ENCODE measurements at regions not wholly inside any gene's neighbourhood (a gene's known extent, or its start where the extent isn't known, plus 50 kb on each side); places are given as distances from the start of the nearest gene placed in this dataset.
"Not testable (repeated sequence)": the region's sequence is repeated elsewhere in the genome, so short reads cannot be mapped to it uniquely, and the experiment has no call there.

DNA sequence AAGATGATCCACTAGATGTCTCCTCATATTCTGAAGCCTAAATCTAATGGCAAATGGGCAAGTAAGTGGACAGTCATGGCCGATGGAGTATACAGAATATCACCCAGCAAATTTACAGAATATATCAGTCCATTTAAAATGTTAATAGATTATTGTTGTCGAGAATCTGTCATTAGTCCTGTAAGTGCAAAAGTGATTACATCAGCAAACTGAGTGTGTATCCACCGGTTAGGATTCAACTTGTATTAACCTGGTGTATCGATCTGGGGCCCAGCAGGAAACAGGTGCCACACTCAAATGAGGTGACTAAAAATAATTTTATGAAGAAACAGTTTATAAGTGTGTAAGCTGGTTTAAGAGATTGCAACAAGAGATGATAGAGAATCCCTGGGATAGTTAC is 367.9 kb upstream of the FAM47C start:
- in situ Hi-C loops (cut with HindIII; ENCODE audit: low sequenced_read_pairs), result no loop called here
- no peak for DNase-seq (ENCODE audit: low spot score)

DNA sequence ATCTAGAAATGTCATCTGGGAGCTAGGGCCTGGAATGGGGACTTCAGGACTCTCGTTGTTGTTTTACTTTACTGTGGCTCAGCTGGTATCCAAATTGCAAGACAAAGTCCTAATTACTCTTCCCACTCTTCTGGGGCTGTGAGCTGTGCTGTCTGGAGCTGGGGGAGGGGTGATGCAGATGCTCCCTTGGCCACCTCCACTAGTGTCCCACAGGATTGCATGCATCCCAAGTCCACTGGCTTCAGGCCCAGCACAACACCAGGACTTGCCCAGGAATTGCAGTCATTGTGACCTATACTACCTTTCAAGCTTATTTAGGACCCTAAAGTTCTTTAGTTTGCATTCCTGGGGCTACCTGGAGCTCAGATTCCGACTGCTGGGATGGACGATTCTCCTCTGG is 366.1 kb upstream of the FAM47C start:
- no peak for DNase-seq (ENCODE audit: low spot score)
- in situ Hi-C loops (cut with HindIII; ENCODE audit: low sequenced_read_pairs), result no loop called here

DNA sequence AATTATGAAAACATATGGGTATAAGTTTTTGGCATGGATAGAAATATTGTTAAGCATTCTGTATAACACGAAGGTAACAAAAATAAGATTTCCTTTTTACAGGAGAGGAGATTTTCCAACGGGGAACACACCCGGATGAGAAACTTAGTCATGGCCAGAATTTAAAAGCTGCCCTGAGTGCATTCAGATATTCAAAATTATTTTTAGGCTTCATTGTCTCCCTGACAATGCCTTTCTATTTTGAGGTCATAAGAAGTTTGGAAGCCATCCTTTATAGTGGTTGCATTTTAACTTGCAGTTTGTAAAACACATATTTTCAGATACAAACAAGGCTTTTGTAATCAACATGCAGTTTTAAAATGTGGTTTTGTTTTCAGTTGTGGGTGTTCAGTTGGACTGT is 357.5 kb upstream of the FAM47C start:
- DNase-seq (ENCODE audit: low spot score), result no peak
- in situ Hi-C loops (cut with HindIII; ENCODE audit: low sequenced_read_pairs), result no loop called here

DNA sequence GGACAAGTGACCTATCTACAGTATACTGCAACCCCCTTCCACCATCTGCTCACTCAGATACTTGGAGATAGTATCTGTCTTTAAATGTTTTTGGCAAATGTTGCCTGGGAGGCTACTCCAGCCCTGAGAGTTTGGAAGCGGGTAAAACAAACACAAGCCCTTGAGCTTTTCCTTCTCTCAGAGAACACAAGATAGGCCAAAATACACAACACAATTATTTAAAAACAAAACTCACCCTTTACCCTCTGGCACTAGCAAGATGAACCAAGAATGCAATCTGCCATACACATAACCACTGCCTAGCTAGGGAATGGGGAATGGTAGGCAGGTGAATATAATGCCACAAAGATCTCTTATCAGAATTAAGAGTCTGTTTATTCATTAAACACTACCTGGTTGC is 324.7 kb upstream of the FAM47C start:
- in situ Hi-C loops (cut with HindIII; ENCODE audit: low sequenced_read_pairs), result no loop called here
- DNase-seq (ENCODE audit: low spot score), result no peak

DNA sequence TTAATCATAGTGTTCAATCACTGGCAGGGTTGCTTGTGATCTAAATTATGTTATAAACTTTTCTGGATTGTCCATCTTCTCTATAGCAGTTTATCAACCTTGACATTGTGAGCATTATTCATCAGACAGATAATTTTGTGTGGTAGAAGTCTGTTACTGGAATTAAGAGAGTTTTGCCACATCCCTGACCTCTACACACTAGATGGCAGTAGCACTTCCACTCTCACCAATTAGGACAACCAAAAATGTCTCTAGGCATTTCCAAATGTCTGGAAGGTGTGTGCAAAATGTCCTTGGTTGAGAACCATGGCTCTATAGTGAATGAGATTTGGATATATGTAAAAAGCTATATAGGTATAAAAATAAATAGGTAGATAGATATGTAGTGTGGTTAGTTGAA is 324.1 kb upstream of the FAM47C start:
- no peak for DNase-seq (ENCODE audit: low spot score)
- in situ Hi-C loops (cut with HindIII; ENCODE audit: low sequenced_read_pairs), result no loop called here

GRCh38 chrX:36721990-36722389 is 286.2 kb upstream of the FAM47C start:
- in situ Hi-C loops (cut with HindIII; ENCODE audit: low sequenced_read_pairs), result no loop called here
- no peak for DNase-seq (ENCODE audit: low spot score)

- in situ Hi-C loops (cut with HindIII; ENCODE audit: low sequenced_read_pairs), result no loop called here
- no peak for DNase-seq (ENCODE audit: low spot score)
Observed at GRCh38 chrX:36753602-36754001, 254.6 kb upstream of the FAM47C start.

- in situ Hi-C loops (cut with HindIII; ENCODE audit: low sequenced_read_pairs), result no loop called here
Observed at GRCh38 chrX:36787752-36788151, 220.4 kb upstream of the FAM47C start.

GRCh38 chrX:36803151-36803550 is 205.0 kb upstream of the FAM47C start:
- in situ Hi-C loops (cut with HindIII; ENCODE audit: low sequenced_read_pairs), result no loop called here
- DNase-seq (ENCODE audit: low spot score), result no peak

More at GRCh38 chrX:36787752-36788151, 220.4 kb upstream of the FAM47C start:
- DNase-seq (ENCODE audit: low spot score), result no peak

GRCh38 chrX:36804066-36804465 is 204.1 kb upstream of the FAM47C start:
- in situ Hi-C loops (cut with HindIII; ENCODE audit: low sequenced_read_pairs), result no loop called here
- no peak for DNase-seq (ENCODE audit: low spot score)

GRCh38 chrX:36844857-36845256 is 163.3 kb upstream of the FAM47C start:
- in situ Hi-C loops (cut with HindIII; ENCODE audit: low sequenced_read_pairs), result no loop called here
- no peak for DNase-seq (ENCODE audit: low spot score)

DNA sequence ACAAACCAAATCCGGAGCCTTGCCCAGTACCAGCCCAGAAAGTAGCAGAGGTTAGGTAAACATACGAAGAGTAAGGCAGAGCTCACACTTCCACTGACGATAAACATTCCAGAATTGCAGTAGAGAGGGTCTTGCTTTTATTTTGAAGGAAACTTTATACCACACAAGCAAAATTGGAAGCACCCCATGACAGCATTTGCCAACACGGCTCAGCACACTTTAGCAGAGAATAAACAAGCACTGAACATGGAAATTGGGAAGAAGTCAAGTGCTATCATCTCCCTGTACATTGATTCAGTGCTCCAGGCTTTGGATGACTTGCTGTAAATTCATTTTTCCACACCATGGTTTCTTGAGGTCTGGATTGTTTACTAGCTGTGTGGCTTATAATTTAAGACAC is 160.7 kb upstream of the FAM47C start:
- DNase-seq (ENCODE audit: low spot score), result no peak
- in situ Hi-C loops (cut with HindIII; ENCODE audit: low sequenced_read_pairs), result no loop called here

DNA sequence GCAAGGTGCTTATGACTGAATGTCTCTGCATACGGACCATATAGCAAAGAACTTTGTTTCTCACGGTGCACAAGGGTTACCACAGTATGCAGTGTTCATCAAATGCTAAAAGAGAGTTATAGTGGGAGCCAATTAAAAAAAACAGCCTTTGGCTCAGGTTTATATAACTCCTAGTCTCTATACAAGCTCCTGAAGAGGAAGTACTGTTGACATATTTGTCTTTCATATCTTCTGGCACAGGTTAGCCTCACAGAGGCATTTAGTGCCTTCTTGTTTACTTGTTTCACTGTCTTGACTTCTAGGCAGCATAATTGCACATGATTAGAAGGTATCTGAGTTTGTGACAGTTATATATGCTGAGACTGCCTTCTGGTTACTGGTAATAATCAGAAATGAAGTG is 158.8 kb upstream of the FAM47C start:
- no peak for DNase-seq (ENCODE audit: low spot score)
- in situ Hi-C loops (cut with HindIII; ENCODE audit: low sequenced_read_pairs), result no loop called here

GRCh38 chrX:36856849-36857248 is 151.3 kb upstream of the FAM47C start:
- in situ Hi-C loops (cut with HindIII; ENCODE audit: low sequenced_read_pairs), result no loop called here
- no peak for DNase-seq (ENCODE audit: low spot score)

DNA sequence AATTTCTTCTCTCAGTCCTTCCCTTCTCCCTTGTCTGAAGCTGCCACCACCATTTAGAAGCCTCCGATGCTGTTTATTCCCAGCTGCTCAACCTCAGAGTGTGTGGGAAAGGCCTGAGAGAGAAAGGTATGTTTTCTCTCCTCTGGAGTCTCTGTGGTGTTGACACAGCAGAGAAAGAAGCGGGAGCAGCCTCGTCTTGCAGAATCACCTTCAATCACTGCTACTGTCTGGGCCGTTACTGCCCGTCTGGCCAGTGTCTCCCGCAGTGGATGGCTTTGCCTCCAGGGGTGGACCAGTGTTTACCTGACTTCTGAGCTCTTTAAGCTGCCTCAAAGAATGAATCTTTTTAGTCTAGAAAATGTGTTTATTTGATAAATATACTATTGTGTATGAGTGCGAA is 148.9 kb upstream of the FAM47C start:
- no peak for DNase-seq (ENCODE audit: low spot score)
- in situ Hi-C loops (cut with HindIII; ENCODE audit: low sequenced_read_pairs), result no loop called here

- in situ Hi-C loops (cut with HindIII; ENCODE audit: low sequenced_read_pairs), result no loop called here
- DNase-seq (ENCODE audit: low spot score), result peak; percentile 21
Observed at GRCh38 chrX:36861601-36862000, 146.6 kb upstream of the FAM47C start.

DNA sequence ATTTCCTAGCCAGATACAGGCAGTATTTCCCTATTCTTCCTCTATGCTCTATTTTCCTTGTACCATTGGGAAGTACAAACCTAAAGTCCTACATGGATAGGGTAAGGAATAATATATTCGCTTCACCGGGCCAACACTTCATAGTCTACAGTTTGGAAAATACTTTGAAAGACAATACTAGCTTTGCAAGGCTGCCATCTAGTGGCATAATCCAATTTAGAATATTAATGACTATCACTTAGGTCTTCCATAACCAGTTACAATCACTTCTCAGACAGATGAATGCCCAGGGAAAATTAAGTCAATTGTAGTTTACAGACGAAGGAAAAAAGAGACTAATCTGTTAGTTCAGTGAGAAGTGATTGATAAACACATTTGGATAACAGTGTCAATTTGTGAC is 141.0 kb upstream of the FAM47C start:
- in situ Hi-C loops (cut with HindIII; ENCODE audit: low sequenced_read_pairs), result no loop called here
- peak; percentile 18 for DNase-seq (ENCODE audit: low spot score)

- no peak for DNase-seq (ENCODE audit: low spot score)
- in situ Hi-C loops (cut with HindIII; ENCODE audit: low sequenced_read_pairs), result no loop called here
Observed at GRCh38 chrX:36868592-36868991, 139.6 kb upstream of the FAM47C start.

DNA sequence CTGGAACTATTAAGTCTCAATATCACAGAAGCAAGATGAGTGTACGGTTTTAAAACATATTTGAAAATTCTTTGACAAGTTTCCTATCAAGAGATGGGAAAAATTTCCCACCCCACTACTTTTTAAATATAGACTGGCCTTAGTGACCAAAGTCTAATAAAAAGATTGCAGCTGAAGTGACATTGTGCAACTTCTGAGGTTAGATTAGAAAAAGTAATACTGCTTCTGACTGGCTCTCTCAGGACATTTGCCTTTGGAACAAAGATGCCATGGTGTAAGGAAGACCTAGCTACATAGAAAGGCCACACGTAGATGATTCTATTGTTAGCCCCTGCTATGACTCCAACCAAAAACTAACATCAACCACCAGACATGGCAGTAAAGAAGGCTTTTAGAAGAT is 138.7 kb upstream of the FAM47C start:
- no peak for DNase-seq (ENCODE audit: low spot score)
- in situ Hi-C loops (cut with HindIII; ENCODE audit: low sequenced_read_pairs), result no loop called here

DNA sequence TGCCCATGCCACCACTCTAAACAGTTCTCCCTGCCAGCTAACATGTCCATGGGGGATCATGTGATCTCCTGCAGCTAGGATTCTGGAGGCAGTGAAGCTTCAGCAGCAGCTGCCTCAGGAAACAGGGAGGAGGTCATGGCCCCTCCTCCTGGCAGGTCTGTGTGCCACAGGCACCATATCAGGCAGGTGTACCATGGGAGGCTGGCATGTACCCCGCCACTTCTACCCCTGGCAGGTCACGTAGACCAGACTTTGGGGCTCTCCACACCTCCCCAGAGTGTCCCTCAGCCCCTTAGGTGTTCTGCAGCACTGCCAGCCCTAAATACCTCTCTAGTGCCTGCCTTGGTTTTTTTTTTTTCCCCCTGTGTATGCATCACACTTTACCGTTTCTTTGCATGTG is 110.5 kb upstream of the FAM47C start:
- in situ Hi-C loops (cut with HindIII; ENCODE audit: low sequenced_read_pairs), result no loop called here
- DNase-seq (ENCODE audit: low spot score), result no peak

- no peak for DNase-seq (ENCODE audit: low spot score)
- in situ Hi-C loops (cut with HindIII; ENCODE audit: low sequenced_read_pairs), result no loop called here
Observed at GRCh38 chrX:36898301-36898700, 109.9 kb upstream of the FAM47C start.

GRCh38 chrX:36904561-36904960 is 103.6 kb upstream of the FAM47C start:
- DNase-seq (ENCODE audit: low spot score); in situ Hi-C loops (cut with HindIII; ENCODE audit: low sequenced_read_pairs): not testable (repeated sequence)

Measured in G401 (cell line).